ENCODE measurements at regions not wholly inside any gene's neighbourhood (a gene's known extent, or its start where the extent isn't known, plus 50 kb on each side); places are given as distances from the start of the nearest gene placed in this dataset.

DNA sequence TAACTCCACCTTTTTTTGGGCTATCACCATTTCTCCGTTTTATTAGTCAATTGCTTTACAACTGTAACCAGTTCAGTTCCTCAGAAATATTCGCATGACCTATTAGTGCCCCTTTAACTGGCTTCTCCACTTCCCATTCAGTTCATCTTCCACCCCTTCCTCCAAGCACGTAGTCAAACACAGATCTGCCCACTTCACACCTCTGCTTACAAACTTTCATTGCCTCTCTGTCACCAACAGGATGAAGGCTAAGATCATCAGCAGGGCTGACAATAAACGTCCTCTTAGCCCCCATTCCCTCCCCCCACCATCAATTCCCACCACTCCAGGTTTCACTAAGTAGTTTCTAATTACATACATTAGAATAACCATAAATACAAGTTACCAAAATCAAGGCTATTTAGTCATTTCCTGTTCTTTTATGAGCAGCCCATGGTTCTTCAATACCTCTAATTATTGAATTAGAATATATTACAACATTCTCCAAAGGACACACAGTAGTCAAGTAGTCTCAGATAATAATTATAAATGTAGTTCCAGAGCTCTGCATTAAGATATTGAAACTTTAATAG is 95.7 kb downstream of the SPRY2 start:
- whole genome bisulfite sequencing, 2 donors (ENCODE audit: low coverage in 1 of 2) = 49 to 55% methylated on average over 3 to 4 of the region's 4 CpGs
- ATAC-seq = no peak
- no peak for TF ChIP-seq EP300 (IDR thresholded peaks at IDR 0.05)
- TF ChIP-seq, protein P1, sequence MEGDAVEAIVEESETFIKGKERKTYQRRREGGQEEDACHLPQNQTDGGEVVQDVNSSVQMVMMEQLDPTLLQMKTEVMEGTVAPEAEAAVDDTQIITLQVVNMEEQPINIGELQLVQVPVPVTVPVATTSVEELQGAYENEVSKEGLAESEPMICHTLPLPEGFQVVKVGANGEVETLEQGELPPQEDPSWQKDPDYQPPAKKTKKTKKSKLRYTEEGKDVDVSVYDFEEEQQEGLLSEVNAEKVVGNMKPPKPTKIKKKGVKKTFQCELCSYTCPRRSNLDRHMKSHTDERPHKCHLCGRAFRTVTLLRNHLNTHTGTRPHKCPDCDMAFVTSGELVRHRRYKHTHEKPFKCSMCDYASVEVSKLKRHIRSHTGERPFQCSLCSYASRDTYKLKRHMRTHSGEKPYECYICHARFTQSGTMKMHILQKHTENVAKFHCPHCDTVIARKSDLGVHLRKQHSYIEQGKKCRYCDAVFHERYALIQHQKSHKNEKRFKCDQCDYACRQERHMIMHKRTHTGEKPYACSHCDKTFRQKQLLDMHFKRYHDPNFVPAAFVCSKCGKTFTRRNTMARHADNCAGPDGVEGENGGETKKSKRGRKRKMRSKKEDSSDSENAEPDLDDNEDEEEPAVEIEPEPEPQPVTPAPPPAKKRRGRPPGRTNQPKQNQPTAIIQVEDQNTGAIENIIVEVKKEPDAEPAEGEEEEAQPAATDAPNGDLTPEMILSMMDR (IDR thresholded peaks at IDR 0.05) = no peak
- H3K27me3 ChIP-seq = no peaks in the 10 kb centered on the region
- no peaks in the 10 kb centered on the region for H3K4me1 ChIP-seq
- H3K36me3 ChIP-seq = no peaks in the 10 kb centered on the region
- no peak overlapping the region for H3K27ac ChIP-seq
- no peaks in the 10 kb centered on the region for H3K9me3 ChIP-seq
- H3K4me3 ChIP-seq = no peak overlapping the region

DNA sequence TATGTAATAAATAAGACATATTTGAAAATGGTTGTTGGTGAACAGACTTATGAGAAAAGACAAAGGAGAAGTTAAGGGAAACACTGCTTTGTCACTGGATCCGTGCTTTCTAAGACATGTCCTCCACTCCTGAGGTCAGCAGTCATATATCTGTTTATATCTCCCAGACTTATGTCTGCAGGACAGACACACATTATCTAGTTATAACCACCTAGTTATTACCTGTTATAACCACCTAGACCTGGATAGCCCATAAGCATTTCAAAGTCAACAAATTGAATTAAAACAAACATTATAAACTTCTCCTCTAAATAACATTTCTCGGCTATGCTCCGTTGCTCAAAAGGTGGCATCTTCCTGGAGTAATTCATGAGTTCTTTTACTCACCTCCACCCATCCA is 96.4 kb downstream of the SPRY2 start:
- H3K27ac ChIP-seq = no peak overlapping the region
- H3K36me3 ChIP-seq = no peaks in the 10 kb centered on the region
- H3K27me3 ChIP-seq = no peaks in the 10 kb centered on the region
- H3K4me1 ChIP-seq = no peaks in the 10 kb centered on the region
- H3K4me3 ChIP-seq = no peak overlapping the region
- whole genome bisulfite sequencing, 2 donors (ENCODE audit: low coverage in 1 of 2) = 84 to 88% methylated on average over 3 of the region's 3 CpGs
- no peaks in the 10 kb centered on the region for H3K9me3 ChIP-seq
- TF ChIP-seq POLR2AphosphoS5 (IDR thresholded peaks at IDR 0.05) = no peak
- TF ChIP-seq, protein P1 (IDR thresholded peaks at IDR 0.05) = no peak
- no peak for TF ChIP-seq POLR2A (IDR thresholded peaks at IDR 0.05)
- TF ChIP-seq EP300 (IDR thresholded peaks at IDR 0.05) = no peak
- no peak for ATAC-seq

DNA sequence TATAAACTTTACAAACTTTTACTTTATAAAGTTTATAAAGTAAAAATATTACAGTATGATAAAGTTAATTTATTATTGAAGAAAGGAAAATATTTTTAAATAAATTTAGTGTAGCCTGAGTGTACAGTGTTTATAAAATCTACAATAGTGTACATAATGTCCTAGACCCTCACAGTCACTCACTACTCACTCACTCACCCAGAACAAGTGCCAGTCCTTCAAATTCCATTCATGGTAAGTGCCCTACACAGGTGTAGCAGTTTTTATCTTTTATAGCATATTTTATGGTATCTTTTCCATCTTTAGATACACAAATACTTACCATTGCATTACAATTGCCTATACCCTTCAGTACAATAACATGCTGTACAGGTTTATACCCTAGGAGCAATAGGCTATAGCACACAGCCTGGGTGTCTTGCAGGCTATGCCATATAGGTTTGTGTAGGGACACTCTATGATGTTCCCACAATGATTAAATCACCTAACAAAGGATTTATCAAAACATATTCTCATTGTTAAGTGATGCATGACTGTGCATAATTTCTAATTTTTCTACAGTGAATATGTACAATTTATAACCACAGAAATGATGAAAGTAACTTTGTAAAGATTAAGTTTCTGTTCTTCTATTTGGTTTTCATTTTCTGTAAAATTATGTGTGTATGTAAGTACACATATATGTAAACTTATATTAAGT is 98.0 kb downstream of the SPRY2 start:
- TF ChIP-seq POLR2AphosphoS5 (IDR thresholded peaks at IDR 0.05) = no peak
- no peak for TF ChIP-seq POLR2A (IDR thresholded peaks at IDR 0.05)
- Histone ChIP-seq H3K4me1 (no peaks in the 10 kb centered on the region), H3K27ac (no peak overlapping the region), H3K4me3 (no peak overlapping the region), H3K9me3 (no peaks in the 10 kb centered on the region), H3K27me3 (no peaks in the 10 kb centered on the region), H3K36me3 (no peaks in the 10 kb centered on the region)
- ATAC-seq = no peak

GRCh38 chr13:80239571-80240255 is 101.2 kb downstream of the SPRY2 start:
- H3K27me3 ChIP-seq = no peaks in the 10 kb centered on the region
- peaks cover 0 to 10% (median 0%) of the 10 kb centered on the region in 3 donors for H3K4me1 ChIP-seq
- 83 to 87% methylated on average over 3 of the region's 3 CpGs for whole genome bisulfite sequencing, 2 donors (ENCODE audit: low coverage in 1 of 2)
- no peaks in the 10 kb centered on the region for H3K9me3 ChIP-seq
- no peaks in the 10 kb centered on the region for H3K36me3 ChIP-seq
- no peak overlapping the region for H3K4me3 ChIP-seq
- H3K27ac ChIP-seq = no peak overlapping the region
- ATAC-seq = no peak
- TF ChIP-seq, protein P1 (IDR thresholded peaks at IDR 0.05) = no peak
- TF ChIP-seq EP300 (IDR thresholded peaks at IDR 0.05) (no peak), POLR2A (IDR thresholded peaks at IDR 0.05) (no peak), POLR2AphosphoS5 (IDR thresholded peaks at IDR 0.05) (no peak)

DNA sequence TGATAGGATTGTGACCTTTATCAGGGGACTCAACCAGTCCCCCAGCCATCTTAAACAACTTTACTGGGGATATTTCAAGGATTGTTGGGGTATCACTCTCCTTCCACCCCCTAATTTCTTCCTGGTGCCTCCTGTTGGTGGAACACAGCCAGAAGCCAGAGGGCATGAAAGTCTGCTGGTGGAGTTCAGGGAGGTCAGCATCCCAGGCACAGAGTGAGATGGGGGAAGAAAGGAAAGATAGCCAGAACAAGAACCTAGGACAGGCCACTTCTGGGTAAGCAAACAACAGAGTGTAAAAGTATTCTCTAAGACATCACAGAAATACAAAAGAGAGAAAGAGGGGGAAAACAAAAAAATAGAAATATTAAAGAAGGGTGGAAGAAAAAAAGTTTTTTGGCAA is 101.8 kb downstream of the SPRY2 start:
- TF ChIP-seq EP300 (IDR thresholded peaks at IDR 0.05) = no peak
- TF ChIP-seq, protein P1 (IDR thresholded peaks at IDR 0.05) = no peak
- TF ChIP-seq POLR2A (IDR thresholded peaks at IDR 0.05) = no peak
- no peak for TF ChIP-seq POLR2AphosphoS5 (IDR thresholded peaks at IDR 0.05)
- no peak for ATAC-seq
- Histone ChIP-seq H3K36me3 (no peaks in the 10 kb centered on the region), H3K4me3 (no peak overlapping the region), H3K27ac (no peak overlapping the region), H3K4me1 (peaks cover 0 to 10% (median 0%) of the 10 kb centered on the region in 3 donors), H3K9me3 (no peaks in the 10 kb centered on the region), H3K27me3 (no peaks in the 10 kb centered on the region)

All from gastroesophageal sphincter (tissue), 4 donors.